ENCODE measurements at regions not wholly inside any gene's neighbourhood (a gene's known extent, or its start where the extent isn't known, plus 50 kb on each side); places are given as distances from the start of the nearest gene placed in this dataset.

- 84% methylated on average over 4 of the region's 4 CpGs for WGBS
- DNase-seq (ENCODE audit: low spot score): no peak
- no peaks in the 10 kb centered on the region for H3K4me1 ChIP-seq (ENCODE audit: control insufficient read depth in 4 of 4, insufficient read depth in 4 of 4, low read length in 3 of 4)
- H3K27ac ChIP-seq (ENCODE audit: low read depth in 1 of 2, low read length in 2 of 2): no peak overlapping the region
- H3K9me3 ChIP-seq (ENCODE audit: control insufficient read depth in 4 of 4, low read length in 3 of 4): no peaks in the 10 kb centered on the region
- H3K9ac ChIP-seq (ENCODE audit: low read depth in 1 of 2, low read length in 2 of 2): no peak overlapping the region
- TF ChIP-seq TAF1 (conservative IDR thresholded peaks at IDR 0.05): no peak
- TF ChIP-seq NR2F2 (IDR thresholded peaks at IDR 0.05): no peak
- no peak for TF ChIP-seq HNF4A (conservative IDR thresholded peaks at IDR 0.05)
- TF ChIP-seq RXRA (IDR thresholded peaks at IDR 0.05): no peak
- no peak for TF ChIP-seq GABPA (IDR thresholded peaks at IDR 0.05 in 1 of 2, conservative IDR thresholded peaks at IDR 0.05 in 1 of 2)
- TF ChIP-seq RAD21 (IDR thresholded peaks at IDR 0.05): no peak
- no peaks in the 10 kb centered on the region for H3K36me3 ChIP-seq (ENCODE audit: control insufficient read depth in 4 of 4, insufficient read depth in 3 of 4, low read depth in 1 of 4, low read length in 3 of 4)
- H3K4me3 ChIP-seq (ENCODE audit: low read depth in 1 of 3, low read length in 3 of 3): no peak overlapping the region
- H3K27me3 ChIP-seq (ENCODE audit: control insufficient read depth in 4 of 4, insufficient read depth in 4 of 4, low read length in 3 of 4): no peaks in the 10 kb centered on the region
These were observed 178.1 kb upstream of the NFIA start for GRCh38 chr1:60904099-60904851.

GRCh38 chr1:60903591-60903990, 178.8 kb upstream of the NFIA start:
- Histone ChIP-seq H3K27me3 (ENCODE audit: control insufficient read depth in 4 of 4, insufficient read depth in 4 of 4, low read length in 3 of 4) (no peaks in the 10 kb centered on the region), H3K4me1 (ENCODE audit: control insufficient read depth in 4 of 4, insufficient read depth in 4 of 4, low read length in 3 of 4) (no peaks in the 10 kb centered on the region), H3K9me3 (ENCODE audit: control insufficient read depth in 4 of 4, low read length in 3 of 4) (no peaks in the 10 kb centered on the region), H3K9ac (ENCODE audit: low read depth in 1 of 2, low read length in 2 of 2) (no peak overlapping the region), H3K36me3 (ENCODE audit: control insufficient read depth in 4 of 4, insufficient read depth in 3 of 4, low read depth in 1 of 4, low read length in 3 of 4) (no peaks in the 10 kb centered on the region), H3K27ac (ENCODE audit: low read depth in 1 of 2, low read length in 2 of 2) (no peak overlapping the region), H3K4me3 (ENCODE audit: low read depth in 1 of 3, low read length in 3 of 3) (no peak overlapping the region)
- no peak for TF ChIP-seq SP1 (IDR thresholded peaks at IDR 0.05)
- no peak for TF ChIP-seq FOXA1 (IDR thresholded peaks at IDR 0.05)
- TF ChIP-seq MAX (IDR thresholded peaks at IDR 0.05): no peak
- TF ChIP-seq JUND (IDR thresholded peaks at IDR 0.05): no peak
- no peak for TF ChIP-seq EGR1 (IDR thresholded peaks at IDR 0.05; ENCODE audit: low read depth in 2 of 2)
- TF ChIP-seq FOXA2 (IDR thresholded peaks at IDR 0.05): no peak
- no peak for TF ChIP-seq YY1 (IDR thresholded peaks at IDR 0.05)
- no peak for TF ChIP-seq REST (IDR thresholded peaks at IDR 0.05)
- no peak for TF ChIP-seq TAF1 (conservative IDR thresholded peaks at IDR 0.05)
- TF ChIP-seq RAD21 (IDR thresholded peaks at IDR 0.05): no peak
- no peak for TF ChIP-seq GABPA (IDR thresholded peaks at IDR 0.05 in 1 of 2, conservative IDR thresholded peaks at IDR 0.05 in 1 of 2)
- 90% methylated on average over 10 of the region's 10 CpGs for WGBS
- no peak for DNase-seq (ENCODE audit: low spot score)

GRCh38 chr1:60899464-60899863, 182.9 kb upstream of the NFIA start:
- TF ChIP-seq SP1 (IDR thresholded peaks at IDR 0.05) (no peak), GABPA (IDR thresholded peaks at IDR 0.05 in 1 of 2, conservative IDR thresholded peaks at IDR 0.05 in 1 of 2) (no peak), MAX (IDR thresholded peaks at IDR 0.05) (no peak), HNF4G (IDR thresholded peaks at IDR 0.05) (no peak)
- DNase-seq (ENCODE audit: low spot score): no peak
- Histone ChIP-seq H3K27me3 (ENCODE audit: control insufficient read depth in 4 of 4, insufficient read depth in 4 of 4, low read length in 3 of 4) (no peaks in the 10 kb centered on the region), H3K4me3 (ENCODE audit: low read depth in 1 of 3, low read length in 3 of 3) (no peak overlapping the region), H3K9ac (ENCODE audit: low read depth in 1 of 2, low read length in 2 of 2) (no peak overlapping the region), H3K27ac (ENCODE audit: low read depth in 1 of 2, low read length in 2 of 2) (no peak overlapping the region), H3K4me1 (ENCODE audit: control insufficient read depth in 4 of 4, insufficient read depth in 4 of 4, low read length in 3 of 4) (no peaks in the 10 kb centered on the region), H3K9me3 (ENCODE audit: control insufficient read depth in 4 of 4, low read length in 3 of 4) (no peaks in the 10 kb centered on the region), H3K36me3 (ENCODE audit: control insufficient read depth in 4 of 4, insufficient read depth in 3 of 4, low read depth in 1 of 4, low read length in 3 of 4) (no peaks in the 10 kb centered on the region)
- 87% methylated on average over 3 of the region's 3 CpGs for WGBS
